ENCODE measurements at regions not wholly inside any gene's neighbourhood (a gene's known extent, or its start where the extent isn't known, plus 50 kb on each side); places are given as distances from the start of the nearest gene placed in this dataset.

GRCh38 chr10:65751896-65752295 is 1173.9 kb upstream of the LRRTM3 start:
- Histone ChIP-seq H3K36me3 (ENCODE audit: control insufficient read depth in 2 of 2, insufficient read depth in 2 of 2, low read length in 2 of 2) (no peaks in the 10 kb centered on the region), H3K4me3 (ENCODE audit: low read length in 2 of 2) (no peak overlapping the region), H3K27ac (ENCODE audit: low read length) (no peak overlapping the region), H3K27me3 (ENCODE audit: control insufficient read depth in 1 of 2, insufficient read depth in 2 of 2, low read length in 2 of 2) (no peaks in the 10 kb centered on the region), H3K9ac (ENCODE audit: low read length in 2 of 2) (no peak overlapping the region), H3K9me3 (ENCODE audit: control insufficient read depth in 2 of 2, low read length in 2 of 2) (no peaks in the 10 kb centered on the region), H3K4me1 (ENCODE audit: control insufficient read depth, insufficient read depth, low read length) (no peaks in the 10 kb centered on the region)

GRCh38 chr10:65753532-65753931 is 1172.3 kb upstream of the LRRTM3 start:
- no peaks in the 10 kb centered on the region for H3K27me3 ChIP-seq (ENCODE audit: control insufficient read depth in 1 of 2, insufficient read depth in 2 of 2, low read length in 2 of 2)
- no peaks in the 10 kb centered on the region for H3K9me3 ChIP-seq (ENCODE audit: control insufficient read depth in 2 of 2, low read length in 2 of 2)
- H3K36me3 ChIP-seq (ENCODE audit: control insufficient read depth in 2 of 2, insufficient read depth in 2 of 2, low read length in 2 of 2), result no peaks in the 10 kb centered on the region
- no peak overlapping the region for H3K9ac ChIP-seq (ENCODE audit: low read length in 2 of 2)
- no peak overlapping the region for H3K27ac ChIP-seq (ENCODE audit: low read length)
- H3K4me1 ChIP-seq (ENCODE audit: control insufficient read depth, insufficient read depth, low read length), result no peaks in the 10 kb centered on the region
- no peak overlapping the region for H3K4me3 ChIP-seq (ENCODE audit: low read length in 2 of 2)

- H3K4me3 ChIP-seq (ENCODE audit: low read length in 2 of 2), result no peak overlapping the region
- no peaks in the 10 kb centered on the region for H3K4me1 ChIP-seq (ENCODE audit: control insufficient read depth, insufficient read depth, low read length)
- no peaks in the 10 kb centered on the region for H3K36me3 ChIP-seq (ENCODE audit: control insufficient read depth in 2 of 2, insufficient read depth in 2 of 2, low read length in 2 of 2)
- no peaks in the 10 kb centered on the region for H3K27me3 ChIP-seq (ENCODE audit: control insufficient read depth in 1 of 2, insufficient read depth in 2 of 2, low read length in 2 of 2)
- no peak overlapping the region for H3K27ac ChIP-seq (ENCODE audit: low read length)
- H3K9me3 ChIP-seq (ENCODE audit: control insufficient read depth in 2 of 2, low read length in 2 of 2), result no peaks in the 10 kb centered on the region
- H3K9ac ChIP-seq (ENCODE audit: low read length in 2 of 2), result no peak overlapping the region
These were observed 1171.7 kb upstream of the LRRTM3 start for GRCh38 chr10:65754112-65754511.

- Histone ChIP-seq H3K4me3 (ENCODE audit: low read length in 2 of 2) (no peak overlapping the region), H3K9me3 (ENCODE audit: control insufficient read depth in 2 of 2, low read length in 2 of 2) (no peaks in the 10 kb centered on the region), H3K36me3 (ENCODE audit: control insufficient read depth in 2 of 2, insufficient read depth in 2 of 2, low read length in 2 of 2) (no peaks in the 10 kb centered on the region), H3K4me1 (ENCODE audit: control insufficient read depth, insufficient read depth, low read length) (no peaks in the 10 kb centered on the region), H3K9ac (ENCODE audit: low read length in 2 of 2) (no peak overlapping the region), H3K27me3 (ENCODE audit: control insufficient read depth in 1 of 2, insufficient read depth in 2 of 2, low read length in 2 of 2) (no peaks in the 10 kb centered on the region), H3K27ac (ENCODE audit: low read length) (no peak overlapping the region)
These were observed 1163.5 kb upstream of the LRRTM3 start for GRCh38 chr10:65762311-65762710.

GRCh38 chr10:65765006-65765541 is 1160.8 kb upstream of the LRRTM3 start:
- no peak overlapping the region for H3K4me3 ChIP-seq (ENCODE audit: low read length in 2 of 2)

GRCh38 chr10:65769828-65770227 is 1156.0 kb upstream of the LRRTM3 start:
- no peaks in the 10 kb centered on the region for H3K27me3 ChIP-seq (ENCODE audit: control insufficient read depth in 1 of 2, insufficient read depth in 2 of 2, low read length in 2 of 2)
- no peak overlapping the region for H3K9ac ChIP-seq (ENCODE audit: low read length in 2 of 2)
- H3K4me1 ChIP-seq (ENCODE audit: control insufficient read depth, insufficient read depth, low read length), result no peaks in the 10 kb centered on the region
- H3K4me3 ChIP-seq (ENCODE audit: low read length in 2 of 2), result no peak overlapping the region
- no peak overlapping the region for H3K27ac ChIP-seq (ENCODE audit: low read length)
- no peaks in the 10 kb centered on the region for H3K9me3 ChIP-seq (ENCODE audit: control insufficient read depth in 2 of 2, low read length in 2 of 2)
- no peaks in the 10 kb centered on the region for H3K36me3 ChIP-seq (ENCODE audit: control insufficient read depth in 2 of 2, insufficient read depth in 2 of 2, low read length in 2 of 2)

More at GRCh38 chr10:65765006-65765541, 1160.8 kb upstream of the LRRTM3 start:
- no peaks in the 10 kb centered on the region for H3K27me3 ChIP-seq (ENCODE audit: control insufficient read depth in 1 of 2, insufficient read depth in 2 of 2, low read length in 2 of 2)
- H3K9me3 ChIP-seq (ENCODE audit: control insufficient read depth in 2 of 2, low read length in 2 of 2), result no peaks in the 10 kb centered on the region
- H3K4me1 ChIP-seq (ENCODE audit: control insufficient read depth, insufficient read depth, low read length), result no peaks in the 10 kb centered on the region
- no peaks in the 10 kb centered on the region for H3K36me3 ChIP-seq (ENCODE audit: control insufficient read depth in 2 of 2, insufficient read depth in 2 of 2, low read length in 2 of 2)
- H3K27ac ChIP-seq (ENCODE audit: low read length), result no peak overlapping the region
- H3K9ac ChIP-seq (ENCODE audit: low read length in 2 of 2), result no peak overlapping the region

- Histone ChIP-seq H3K9me3 (ENCODE audit: control insufficient read depth in 2 of 2, low read length in 2 of 2) (no peaks in the 10 kb centered on the region), H3K4me3 (ENCODE audit: low read length in 2 of 2) (no peak overlapping the region), H3K36me3 (ENCODE audit: control insufficient read depth in 2 of 2, insufficient read depth in 2 of 2, low read length in 2 of 2) (no peaks in the 10 kb centered on the region), H3K9ac (ENCODE audit: low read length in 2 of 2) (no peak overlapping the region), H3K27me3 (ENCODE audit: control insufficient read depth in 1 of 2, insufficient read depth in 2 of 2, low read length in 2 of 2) (no peaks in the 10 kb centered on the region), H3K27ac (ENCODE audit: low read length) (no peak overlapping the region), H3K4me1 (ENCODE audit: control insufficient read depth, insufficient read depth, low read length) (no peaks in the 10 kb centered on the region)
These were observed 1147.1 kb upstream of the LRRTM3 start for GRCh38 chr10:65778753-65779152.

GRCh38 chr10:65779985-65780384 is 1145.9 kb upstream of the LRRTM3 start:
- no peaks in the 10 kb centered on the region for H3K36me3 ChIP-seq (ENCODE audit: control insufficient read depth in 2 of 2, insufficient read depth in 2 of 2, low read length in 2 of 2)
- H3K4me3 ChIP-seq (ENCODE audit: low read length in 2 of 2), result no peak overlapping the region
- no peak overlapping the region for H3K9ac ChIP-seq (ENCODE audit: low read length in 2 of 2)
- no peaks in the 10 kb centered on the region for H3K9me3 ChIP-seq (ENCODE audit: control insufficient read depth in 2 of 2, low read length in 2 of 2)
- no peaks in the 10 kb centered on the region for H3K4me1 ChIP-seq (ENCODE audit: control insufficient read depth, insufficient read depth, low read length)
- H3K27me3 ChIP-seq (ENCODE audit: control insufficient read depth in 1 of 2, insufficient read depth in 2 of 2, low read length in 2 of 2), result no peaks in the 10 kb centered on the region
- H3K27ac ChIP-seq (ENCODE audit: low read length), result no peak overlapping the region

- Histone ChIP-seq H3K36me3 (ENCODE audit: control insufficient read depth in 2 of 2, insufficient read depth in 2 of 2, low read length in 2 of 2) (no peaks in the 10 kb centered on the region), H3K27me3 (ENCODE audit: control insufficient read depth in 1 of 2, insufficient read depth in 2 of 2, low read length in 2 of 2) (no peaks in the 10 kb centered on the region)
These were observed 1139.6 kb upstream of the LRRTM3 start for GRCh38 chr10:65786279-65786678.

GRCh38 chr10:65787571-65787970 is 1138.3 kb upstream of the LRRTM3 start:
- Histone ChIP-seq H3K27ac (ENCODE audit: low read length) (no peak overlapping the region), H3K27me3 (ENCODE audit: control insufficient read depth in 1 of 2, insufficient read depth in 2 of 2, low read length in 2 of 2) (no peaks in the 10 kb centered on the region), H3K4me1 (ENCODE audit: control insufficient read depth, insufficient read depth, low read length) (no peaks in the 10 kb centered on the region), H3K36me3 (ENCODE audit: control insufficient read depth in 2 of 2, insufficient read depth in 2 of 2, low read length in 2 of 2) (no peaks in the 10 kb centered on the region), H3K9ac (ENCODE audit: low read length in 2 of 2) (no peak overlapping the region), H3K9me3 (ENCODE audit: control insufficient read depth in 2 of 2, low read length in 2 of 2) (no peaks in the 10 kb centered on the region), H3K4me3 (ENCODE audit: low read length in 2 of 2) (no peak overlapping the region)

More at GRCh38 chr10:65786279-65786678, 1139.6 kb upstream of the LRRTM3 start:
- Histone ChIP-seq H3K4me1 (ENCODE audit: control insufficient read depth, insufficient read depth, low read length) (no peaks in the 10 kb centered on the region), H3K4me3 (ENCODE audit: low read length in 2 of 2) (no peak overlapping the region), H3K9ac (ENCODE audit: low read length in 2 of 2) (no peak overlapping the region), H3K9me3 (ENCODE audit: control insufficient read depth in 2 of 2, low read length in 2 of 2) (no peaks in the 10 kb centered on the region), H3K27ac (ENCODE audit: low read length) (no peak overlapping the region)

GRCh38 chr10:65788271-65788670 is 1137.6 kb upstream of the LRRTM3 start:
- Histone ChIP-seq H3K27me3 (ENCODE audit: control insufficient read depth in 1 of 2, insufficient read depth in 2 of 2, low read length in 2 of 2) (no peaks in the 10 kb centered on the region), H3K36me3 (ENCODE audit: control insufficient read depth in 2 of 2, insufficient read depth in 2 of 2, low read length in 2 of 2) (no peaks in the 10 kb centered on the region), H3K4me1 (ENCODE audit: control insufficient read depth, insufficient read depth, low read length) (no peaks in the 10 kb centered on the region), H3K9ac (ENCODE audit: low read length in 2 of 2) (no peak overlapping the region), H3K4me3 (ENCODE audit: low read length in 2 of 2) (no peak overlapping the region), H3K9me3 (ENCODE audit: control insufficient read depth in 2 of 2, low read length in 2 of 2) (no peaks in the 10 kb centered on the region), H3K27ac (ENCODE audit: low read length) (no peak overlapping the region)

All from stomach smooth muscle (tissue), 2 donors.